Stimulated activated memory B cell treated with anti-CD40 and anti-IgM and Interleukin-4, amounts not matched to agents 10 μg/mL and 1 μg/mL and 100 μg/mL, for 72 hours (primary cell): ENCODE measurements at regions not wholly inside any gene's neighbourhood (a gene's known extent, or its start where the extent isn't known, plus 50 kb on each side); places are given as distances from the start of the nearest gene placed in this dataset.
"Not testable (repeated sequence)": the region's sequence is repeated elsewhere in the genome, so short reads cannot be mapped to it uniquely, and the experiment has no call there.

Source experiments
- ATAC-seq: fragments of 150-1000 bp; cut with Tn5 transposase; 2 replicates; pipeline ENCODE4 v1.10.0; 2021
- H3K27ac Mint-ChIP-seq: one replicate; pipeline ENCODE4 v1.8.0; 2022; ENCODE audit warnings: mild to moderate bottlenecking, mixed read lengths
- H3K27me3 Mint-ChIP-seq: one replicate; pipeline ENCODE4 v1.8.0; 2022; ENCODE audit warnings: mixed read lengths
- H3K36me3 Mint-ChIP-seq: one replicate; pipeline ENCODE4 v1.8.0; 2022; ENCODE audit warnings: mixed read lengths
- H3K4me1 Mint-ChIP-seq: one replicate; pipeline ENCODE4 v1.8.0; 2022; ENCODE audit warnings: mixed read lengths
- H3K4me3 Mint-ChIP-seq: one replicate; pipeline ENCODE4 v1.8.0; 2022; ENCODE audit warnings: mild to moderate bottlenecking, moderate library complexity, mixed read lengths
- H3K9me3 Mint-ChIP-seq: one replicate; pipeline ENCODE4 v1.8.0; 2022; ENCODE audit warnings: mixed read lengths

DNA sequence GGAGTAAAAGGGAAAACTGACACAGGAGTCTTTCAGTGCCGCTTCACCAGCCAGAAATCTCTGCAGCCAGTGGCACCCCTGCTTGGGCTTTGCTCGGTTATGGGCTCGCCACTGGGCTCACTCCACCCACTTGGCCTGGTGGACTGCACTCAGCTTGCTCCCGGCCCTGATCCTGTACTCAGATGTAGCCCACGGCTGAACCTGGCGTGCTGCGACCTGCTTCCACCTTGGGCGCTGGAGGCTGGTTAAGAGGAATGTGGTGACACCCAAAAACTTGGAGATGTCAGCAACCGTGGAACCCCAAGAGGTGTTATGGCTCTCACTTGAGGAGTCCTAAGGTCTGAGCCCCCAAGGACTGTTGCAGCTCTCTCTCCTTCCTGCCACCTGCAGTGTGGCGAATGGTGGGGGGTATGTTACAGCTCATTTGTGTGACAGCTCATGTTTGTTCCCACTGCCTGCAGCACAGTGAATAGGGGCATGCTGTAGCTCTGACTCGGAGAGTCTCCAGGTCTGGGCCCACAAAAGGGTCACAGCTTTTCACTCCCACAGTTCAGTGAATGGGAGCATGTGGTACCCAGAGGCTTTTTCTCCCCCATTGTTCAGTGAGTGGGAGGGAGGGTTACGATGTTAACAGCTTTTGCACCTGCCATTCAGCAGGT, 1124.5 kb upstream of the ATXN8OS start:
- ATAC-seq, result peak; percentile 54
- Mint-ChIP-seq H3K4me3 (no peak overlapping the region), H3K9me3 (no peaks in the 10 kb centered on the region), H3K4me1 (no peaks in the 10 kb centered on the region), H3K27me3 (no peaks in the 10 kb centered on the region), H3K27ac (no peak overlapping the region), H3K36me3 (no peaks in the 10 kb centered on the region)

GRCh38 chr13:68976287-68976686, 1131.3 kb upstream of the ATXN8OS start:
- H3K4me3 Mint-ChIP-seq, result no peak overlapping the region
- no peaks in the 10 kb centered on the region for H3K36me3 Mint-ChIP-seq
- no peaks in the 10 kb centered on the region for H3K9me3 Mint-ChIP-seq
- no peak for ATAC-seq
- no peaks in the 10 kb centered on the region for H3K27me3 Mint-ChIP-seq
- no peaks in the 10 kb centered on the region for H3K4me1 Mint-ChIP-seq
- H3K27ac Mint-ChIP-seq, result no peak overlapping the region

DNA sequence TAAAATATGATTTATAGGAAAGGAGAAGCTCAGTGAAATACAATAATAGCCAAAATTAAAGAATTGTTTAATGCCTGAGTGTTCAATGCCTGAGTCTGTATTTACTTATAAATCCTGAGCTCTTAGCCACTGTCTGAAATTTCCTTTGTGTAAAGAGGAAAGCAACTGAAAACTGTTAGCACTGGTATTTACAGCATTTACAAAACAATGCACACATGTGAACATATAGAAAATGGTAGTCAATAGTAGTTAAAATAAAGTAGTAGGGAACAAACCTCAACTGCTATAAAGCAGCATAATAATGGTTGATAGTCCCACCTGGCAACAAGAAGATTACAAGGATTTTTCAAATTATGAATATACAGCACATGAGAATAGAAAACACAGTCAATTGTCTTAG, 1137.1 kb upstream of the ATXN8OS start:
- Mint-ChIP-seq H3K27me3 (no peaks in the 10 kb centered on the region), H3K4me3 (no peak overlapping the region), H3K9me3 (no peaks in the 10 kb centered on the region), H3K4me1 (no peaks in the 10 kb centered on the region), H3K27ac (no peak overlapping the region), H3K36me3 (no peaks in the 10 kb centered on the region)
- no peak for ATAC-seq

DNA sequence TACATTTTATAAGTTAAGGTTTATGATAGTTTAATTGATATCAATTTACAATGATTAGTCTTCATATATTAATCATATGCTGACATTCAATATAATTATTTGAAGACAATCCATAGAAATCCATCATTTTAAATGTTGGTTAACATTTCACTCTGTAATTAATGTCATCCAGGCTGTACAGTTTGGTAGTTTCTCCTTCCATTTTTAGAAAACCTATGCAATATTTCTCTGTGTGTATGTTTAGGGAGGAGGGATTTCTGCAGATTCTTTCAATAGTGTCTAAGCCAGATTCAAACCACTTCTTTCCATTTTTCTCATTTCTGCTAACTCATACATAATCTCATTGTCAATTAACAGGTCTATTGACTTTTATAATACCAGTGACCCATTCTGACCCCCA, 1159.0 kb upstream of the ATXN8OS start:
- H3K4me1 Mint-ChIP-seq, result no peaks in the 10 kb centered on the region
- no peaks in the 10 kb centered on the region for H3K27me3 Mint-ChIP-seq
- no peak for ATAC-seq
- no peaks in the 10 kb centered on the region for H3K36me3 Mint-ChIP-seq
- peaks cover 3% of the 10 kb centered on the region for H3K9me3 Mint-ChIP-seq
- H3K27ac Mint-ChIP-seq, result no peak overlapping the region
- H3K4me3 Mint-ChIP-seq, result no peak overlapping the region

DNA sequence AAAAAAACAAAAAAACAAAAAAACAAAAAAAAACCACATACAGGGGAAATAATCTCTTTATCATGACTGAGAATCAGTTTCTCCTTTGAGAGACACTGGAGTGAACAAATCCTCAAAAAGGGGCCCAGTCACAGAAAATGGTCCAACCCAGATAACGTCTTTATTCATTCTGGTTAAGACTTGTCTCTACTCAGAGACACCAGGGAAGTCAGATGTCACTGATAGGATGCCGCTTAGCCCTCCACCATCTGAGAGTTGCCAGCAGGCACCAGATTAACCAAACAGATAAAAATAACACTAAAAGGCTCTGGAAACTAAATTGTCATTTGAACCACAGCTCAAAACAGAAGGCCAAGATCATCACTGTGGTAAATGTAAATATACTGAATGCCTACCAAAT, 1163.4 kb upstream of the ATXN8OS start:
- H3K27ac Mint-ChIP-seq, result no peak overlapping the region
- ATAC-seq, result no peak
- H3K4me3 Mint-ChIP-seq, result no peak overlapping the region
- H3K27me3 Mint-ChIP-seq, result no peaks in the 10 kb centered on the region
- H3K4me1 Mint-ChIP-seq, result no peaks in the 10 kb centered on the region
- H3K36me3 Mint-ChIP-seq, result no peaks in the 10 kb centered on the region
- H3K9me3 Mint-ChIP-seq, result no peaks in the 10 kb centered on the region

- no peaks in the 10 kb centered on the region for H3K4me1 Mint-ChIP-seq
- no peak overlapping the region for H3K4me3 Mint-ChIP-seq
- no peak for ATAC-seq
- no peak overlapping the region for H3K27ac Mint-ChIP-seq
- H3K9me3 Mint-ChIP-seq, result no peaks in the 10 kb centered on the region
- H3K27me3 Mint-ChIP-seq, result no peaks in the 10 kb centered on the region
- no peaks in the 10 kb centered on the region for H3K36me3 Mint-ChIP-seq
Measured at GRCh38 chr13:68940049-68940448, 1167.6 kb upstream of the ATXN8OS start.

DNA sequence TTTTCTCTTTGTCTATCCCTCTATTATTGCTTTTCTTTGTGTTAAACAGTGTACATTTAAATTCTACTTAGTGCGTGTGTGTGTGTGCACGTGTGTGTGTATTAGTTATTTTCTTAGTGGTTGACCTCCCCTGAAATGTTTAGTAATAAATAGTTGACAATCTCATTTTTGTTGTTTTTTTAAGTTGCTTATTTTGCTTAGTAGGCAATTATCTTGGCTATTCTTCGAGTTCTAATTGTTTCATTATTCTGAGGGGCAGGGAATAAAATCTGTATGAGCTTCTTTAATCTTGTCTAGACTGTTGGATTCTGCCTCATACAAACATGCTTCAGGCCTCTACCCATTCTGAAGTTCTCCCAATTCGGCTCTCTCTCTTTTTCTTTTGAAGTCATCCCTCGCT, 1169.0 kb upstream of the ATXN8OS start:
- Mint-ChIP-seq H3K27ac (no peak overlapping the region), H3K4me1 (no peaks in the 10 kb centered on the region), H3K4me3 (no peak overlapping the region), H3K9me3 (no peaks in the 10 kb centered on the region), H3K36me3 (no peaks in the 10 kb centered on the region), H3K27me3 (no peaks in the 10 kb centered on the region)
- no peak for ATAC-seq

- no peaks in the 10 kb centered on the region for H3K9me3 Mint-ChIP-seq
- H3K4me3 Mint-ChIP-seq, result no peak overlapping the region
- no peak overlapping the region for H3K27ac Mint-ChIP-seq
- H3K36me3 Mint-ChIP-seq, result no peaks in the 10 kb centered on the region
- no peak for ATAC-seq
- H3K27me3 Mint-ChIP-seq, result no peaks in the 10 kb centered on the region
- H3K4me1 Mint-ChIP-seq, result no peaks in the 10 kb centered on the region
Measured at GRCh38 chr13:68929075-68929745, 1178.4 kb upstream of the ATXN8OS start.

DNA sequence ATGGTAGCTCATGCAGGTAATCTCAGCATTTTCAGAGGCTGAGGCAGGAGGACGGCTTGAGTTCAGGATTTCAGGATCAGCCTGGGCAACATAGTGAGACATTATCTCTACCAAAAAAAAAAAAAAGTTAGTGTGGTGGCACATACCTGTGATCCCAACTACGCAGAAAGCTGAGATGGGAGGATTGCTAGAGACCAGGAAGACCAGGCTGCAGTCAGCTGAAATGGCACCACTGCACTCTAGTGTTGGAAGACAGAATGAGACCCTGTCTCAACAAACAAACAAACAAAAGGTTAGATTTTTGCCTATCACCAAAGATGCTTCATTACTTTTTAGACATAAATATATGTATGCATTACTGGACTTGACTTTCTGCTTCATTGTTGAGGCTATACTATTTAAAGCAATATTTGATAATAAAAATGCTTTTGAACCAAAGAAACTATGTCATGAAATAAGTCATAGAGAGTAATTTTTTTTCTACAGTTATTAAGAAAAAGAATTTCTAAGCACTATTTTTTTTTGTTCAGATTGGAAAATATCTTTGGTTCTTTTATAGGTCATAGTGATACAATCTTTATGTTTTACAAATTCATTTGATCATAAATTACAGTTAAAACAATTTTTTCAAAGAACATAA, 1180.1 kb upstream of the ATXN8OS start:
- peak; percentile 57 for ATAC-seq
- no peaks in the 10 kb centered on the region for H3K9me3 Mint-ChIP-seq
- H3K4me3 Mint-ChIP-seq, result no peak overlapping the region
- H3K36me3 Mint-ChIP-seq, result no peaks in the 10 kb centered on the region
- no peak overlapping the region for H3K27ac Mint-ChIP-seq
- H3K27me3 Mint-ChIP-seq, result no peaks in the 10 kb centered on the region
- H3K4me1 Mint-ChIP-seq, result no peaks in the 10 kb centered on the region

- no peak for ATAC-seq
- no peaks in the 10 kb centered on the region for H3K9me3 Mint-ChIP-seq
- no peaks in the 10 kb centered on the region for H3K4me1 Mint-ChIP-seq
Measured at GRCh38 chr13:68923995-68924394, 1183.6 kb upstream of the ATXN8OS start.

DNA sequence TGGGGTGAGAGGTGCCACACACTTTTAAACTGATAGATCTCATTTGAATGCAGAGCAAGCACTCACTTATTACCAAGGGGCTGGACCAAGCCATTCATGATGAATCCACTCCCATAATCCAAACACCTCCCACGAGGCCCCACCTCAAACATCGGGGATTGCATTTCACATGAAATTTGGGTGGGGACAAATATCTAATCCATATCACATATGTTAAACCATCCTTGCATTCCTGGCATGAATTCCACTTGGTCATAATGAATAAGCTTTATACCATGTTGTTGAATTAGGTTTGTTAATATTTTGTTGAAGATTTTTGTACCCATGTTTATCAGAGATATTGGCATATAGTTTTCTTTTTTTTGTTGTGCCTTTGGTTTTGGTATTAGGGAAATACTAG, 1198.7 kb upstream of the ATXN8OS start:
- Mint-ChIP-seq H3K36me3 (no peaks in the 10 kb centered on the region), H3K27ac (no peak overlapping the region), H3K27me3 (no peaks in the 10 kb centered on the region), H3K4me3 (no peak overlapping the region), H3K4me1 (no peaks in the 10 kb centered on the region), H3K9me3 (peaks cover 16% of the 10 kb centered on the region)
- no peak for ATAC-seq

More at GRCh38 chr13:68923995-68924394, 1183.6 kb upstream of the ATXN8OS start:
- H3K27ac Mint-ChIP-seq, result no peak overlapping the region
- H3K4me3 Mint-ChIP-seq, result no peak overlapping the region
- H3K36me3 Mint-ChIP-seq, result no peaks in the 10 kb centered on the region
- no peaks in the 10 kb centered on the region for H3K27me3 Mint-ChIP-seq

DNA sequence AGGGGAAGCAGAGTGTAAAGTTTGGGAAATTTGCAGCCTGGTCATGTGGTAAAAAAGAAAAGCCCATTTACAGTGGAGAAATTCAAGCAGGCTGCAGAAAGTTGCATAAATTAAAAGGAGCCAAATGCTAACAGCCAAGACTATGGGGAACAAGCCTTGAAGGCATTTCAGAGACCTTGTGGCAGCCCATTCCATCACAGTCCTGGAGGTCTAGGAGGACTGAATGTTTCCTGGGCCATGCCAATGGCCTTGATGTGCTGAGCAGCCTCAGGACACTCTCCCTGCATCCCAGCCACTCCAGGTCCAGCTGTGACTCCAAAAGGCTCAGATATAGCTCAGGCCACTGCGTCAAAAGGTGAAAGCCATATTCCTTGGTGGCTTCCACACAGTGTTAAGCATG, 1202.4 kb upstream of the ATXN8OS start:
- Mint-ChIP-seq H3K4me3 (no peak overlapping the region), H3K4me1 (no peaks in the 10 kb centered on the region), H3K9me3 (peaks cover 7% of the 10 kb centered on the region), H3K27me3 (no peaks in the 10 kb centered on the region), H3K36me3 (no peaks in the 10 kb centered on the region), H3K27ac (no peak overlapping the region)
- ATAC-seq, result no peak

DNA sequence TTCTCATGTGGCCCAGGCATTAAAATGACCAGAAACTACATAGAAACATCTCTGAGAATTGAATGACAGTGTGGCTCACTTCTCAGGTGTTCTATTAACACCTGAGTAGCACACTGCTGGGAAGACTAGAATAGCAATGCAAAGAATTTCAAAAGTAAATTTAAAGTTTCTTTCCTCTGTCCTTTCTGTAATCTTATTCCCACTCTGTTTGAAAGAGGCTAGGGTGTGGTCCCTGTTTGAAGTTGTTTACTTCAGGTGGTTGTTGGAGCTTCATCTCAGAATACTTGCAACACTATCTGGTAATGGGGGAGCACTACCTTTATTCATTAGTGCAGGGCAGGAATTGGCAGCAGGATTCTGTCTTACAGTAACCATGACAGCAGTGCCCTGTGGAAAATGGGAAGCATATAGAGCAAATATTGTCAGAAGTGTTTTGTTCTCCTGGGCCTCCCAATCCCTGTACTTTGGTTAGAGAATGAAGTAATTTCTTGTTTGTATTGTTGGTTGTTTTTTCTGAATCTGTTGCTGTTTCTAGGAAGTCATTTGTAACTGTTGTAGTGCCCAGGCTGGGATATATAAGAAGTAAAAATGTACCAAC, 1210.2 kb upstream of the ATXN8OS start:
- Mint-ChIP-seq H3K27me3 (no peaks in the 10 kb centered on the region), H3K27ac (no peak overlapping the region), H3K4me3 (no peak overlapping the region), H3K36me3 (no peaks in the 10 kb centered on the region), H3K4me1 (peaks cover 6% of the 10 kb centered on the region), H3K9me3 (peaks cover 6% of the 10 kb centered on the region)
- no peak for ATAC-seq

- no peaks in the 10 kb centered on the region for H3K27me3 Mint-ChIP-seq
- no peak overlapping the region for H3K27ac Mint-ChIP-seq
- no peak for ATAC-seq
- peaks cover 6% of the 10 kb centered on the region for H3K4me1 Mint-ChIP-seq
- no peak overlapping the region for H3K4me3 Mint-ChIP-seq
- H3K36me3 Mint-ChIP-seq, result no peaks in the 10 kb centered on the region
- peaks cover 6% of the 10 kb centered on the region for H3K9me3 Mint-ChIP-seq
Measured at GRCh38 chr13:68895696-68896095, 1211.9 kb upstream of the ATXN8OS start.

GRCh38 chr13:68893721-68894120, 1213.9 kb upstream of the ATXN8OS start:
- not testable (repeated sequence) for H3K4me3 Mint-ChIP-seq, H3K4me1 Mint-ChIP-seq, H3K9me3 Mint-ChIP-seq, H3K36me3 Mint-ChIP-seq, H3K27me3 Mint-ChIP-seq, H3K27ac Mint-ChIP-seq, ATAC-seq

DNA sequence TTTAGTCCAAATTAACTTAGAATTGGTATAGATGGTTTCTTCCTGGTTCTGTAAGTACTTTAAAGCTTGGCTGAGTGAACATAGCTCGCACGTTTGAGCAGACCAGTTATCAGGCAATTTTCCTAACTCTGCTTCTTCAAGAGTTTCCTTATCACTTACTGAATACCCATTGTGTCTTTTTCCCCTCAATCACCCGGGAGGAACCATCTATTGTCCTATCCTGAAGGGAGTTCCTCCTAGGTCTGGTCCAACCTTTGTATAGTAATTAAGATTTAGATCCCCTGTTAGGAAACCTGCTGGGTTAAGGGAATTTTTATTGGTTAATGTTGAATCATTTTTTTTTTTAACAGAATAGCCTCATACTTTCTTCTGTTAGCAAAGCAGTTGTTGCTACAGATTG, 1215.0 kb upstream of the ATXN8OS start:
- not testable (repeated sequence) for H3K4me1 Mint-ChIP-seq, H3K36me3 Mint-ChIP-seq, H3K4me3 Mint-ChIP-seq, H3K9me3 Mint-ChIP-seq, ATAC-seq, H3K27ac Mint-ChIP-seq, H3K27me3 Mint-ChIP-seq
